H1 (cell line): ENCODE measurements at regions not wholly inside any gene's neighbourhood (a gene's known extent, or its start where the extent isn't known, plus 50 kb on each side); places are given as distances from the start of the nearest gene placed in this dataset.

Experiments
- CTCF ChIA-PET: fragments of 300-600 bp; sonication (Branson Sonifier 250); formaldehyde crosslinking; loops from one replicate; lab custom pipeline; 2021; ENCODE audit not compliant: partially characterized antibody; lab: Charles Lee
- POLR2A ChIA-PET: fragments of 300-600 bp; sonication (Branson Sonifier 250); formaldehyde crosslinking; loops from one replicate; lab custom pipeline; 2021; ENCODE audit warnings: inconsistent platforms; ENCODE audit not compliant: partially characterized antibody; lab: Charles Lee
- DNase-seq, 2 experiments: peaks; one replicate each; pipeline versions ENCODE4 v3.0.0 to v3.0.0-alpha.2; 2010 to 2022; ENCODE audit warnings: low spot score in 2 of 2, low read depth in 1 of 2, mixed read lengths in 1 of 2
- FAIRE-seq: peaks from 2 replicates; lab custom pipeline; 2011; peaks lifted over from hg19 to GRCh38; lab: Jason Lieb, UNC
- H2AFZ ChIP-seq: 2 replicates; pipeline ENCODE4 v1.8.1; 2012; ENCODE audit warnings: low read length, inconsistent platforms
- H2AK5ac ChIP-seq: 2 replicates; pipeline ENCODE4 v1.6.1; 2013; ENCODE audit warnings: low read depth, low read length
- H2BK120ac ChIP-seq: replicated peaks from 2 replicates; pipeline ENCODE3; 2013; ENCODE audit warnings: low read depth, low read length, inconsistent platforms
- H2BK12ac ChIP-seq: 2 replicates; pipeline ENCODE4 v1.6.1; 2013; ENCODE audit warnings: low read depth, low read length
- H2BK15ac ChIP-seq: 2 replicates; pipeline ENCODE4 v1.6.1; 2013; ENCODE audit warnings: low read length
- H2BK20ac ChIP-seq: 2 replicates; pipeline ENCODE4 v1.6.1; 2013; ENCODE audit warnings: low read length
- H2BK5ac ChIP-seq: 2 replicates; pipeline ENCODE4 v1.6.1; 2013; ENCODE audit warnings: low read depth, low read length
- H3K14ac ChIP-seq: 2 replicates; pipeline ENCODE4 v1.6.1; 2013; ENCODE audit warnings: inconsistent platforms; ENCODE audit not compliant: insufficient read length
- H3K18ac ChIP-seq: 2 replicates; pipeline ENCODE4 v1.6.1; 2013; ENCODE audit warnings: low read length; ENCODE audit errors: extremely low read depth
- H3K23ac ChIP-seq: 2 replicates; pipeline ENCODE4 v1.6.1; 2013; ENCODE audit warnings: inconsistent platforms; ENCODE audit not compliant: insufficient read length
- H3K23me2 ChIP-seq: 2 replicates; pipeline ENCODE4 v1.6.1; 2013; ENCODE audit warnings: low read depth, low read length
- H3K27ac ChIP-seq: 2 replicates; pipeline ENCODE4 v1.6.1; 2011; ENCODE audit warnings: low read depth, low read length, inconsistent platforms
- H3K27me3 ChIP-seq, 4 experiments: replicated peaks in 1 of 4; 1 replicate in 1 of 4; 2 replicates in 3 of 4; pipeline versions ENCODE4 v1.6.1 to v1.8.1; 2011 to 2013; ENCODE audit warnings: low read length in 3 of 4, mild to moderate bottlenecking in 3 of 4, inconsistent platforms in 2 of 4, mixed read lengths in 2 of 4, moderate library complexity in 1 of 4; ENCODE audit not compliant: control insufficient read depth in 3 of 4, insufficient read depth in 3 of 4; ENCODE audit errors: extremely low read depth in 1 of 4
- H3K36me3 ChIP-seq, 4 experiments: 2 replicates each; pipeline versions ENCODE4 v1.6.1 to v1.8.1; 2011 to 2013; ENCODE audit warnings: mild to moderate bottlenecking in 4 of 4, low read length in 3 of 4, moderate library complexity in 2 of 4, control low read depth in 1 of 4, inconsistent platforms in 1 of 4; ENCODE audit not compliant: insufficient read depth in 4 of 4, control insufficient read depth in 2 of 4
- H3K4ac ChIP-seq: replicated peaks from 2 replicates; pipeline ENCODE3; 2013; ENCODE audit warnings: low read length, low read depth, mixed read lengths, inconsistent platforms; ENCODE audit not compliant: insufficient read length
- H3K4me1 ChIP-seq, 4 experiments: replicated peaks in 1 of 4; 1 replicate in 1 of 4; 2 replicates in 3 of 4; pipeline versions ENCODE4 v1.6.1 to v1.8.1; 2011 to 2013; ENCODE audit warnings: low read length in 3 of 4, inconsistent platforms in 2 of 4, mixed read lengths in 1 of 4; ENCODE audit not compliant: insufficient read depth in 4 of 4, control insufficient read depth in 3 of 4
- H3K4me2 ChIP-seq, 2 experiments: 2 replicates each; pipeline versions ENCODE4 v1.6.1 to v1.8.1; 2011 to 2013; ENCODE audit warnings: low read depth in 2 of 2, low read length in 2 of 2, control low read depth in 1 of 2, inconsistent platforms in 1 of 2, mild to moderate bottlenecking in 1 of 2; ENCODE audit not compliant: insufficient read depth in 1 of 2
- H3K4me3 ChIP-seq, 4 experiments: fragments of 200-600, 300-600 bp in 1 of 4; sonication (generic), shearing (Covaris generic), sonication (Bioruptor Twin) in 1 of 4; 2 replicates each; pipeline versions ENCODE4 v1.5.1 to v1.8.1; 2011 to 2016; ENCODE audit warnings: low read length in 4 of 4, low read depth in 3 of 4, control low read depth in 2 of 4, inconsistent platforms in 2 of 4, mild to moderate bottlenecking in 2 of 4, mixed read lengths in 1 of 4, moderate library complexity in 1 of 4; ENCODE audit not compliant: insufficient read depth in 2 of 4; ENCODE audit errors: extremely low read depth in 1 of 4
- H3K56ac ChIP-seq: replicated peaks from 2 replicates; pipeline ENCODE3; 2013; ENCODE audit warnings: low read depth, mild to moderate bottlenecking, mixed read lengths, low read length, inconsistent platforms; ENCODE audit not compliant: insufficient read length
- H3K79me1 ChIP-seq: 2 replicates; pipeline ENCODE4 v1.6.1; 2013; ENCODE audit warnings: low read depth, low read length, control low read depth
- H3K79me2 ChIP-seq, 2 experiments: 2 replicates each; pipeline versions ENCODE4 v1.6.1 to v1.8.1; 2012 to 2013; ENCODE audit warnings: low read length in 2 of 2, mild to moderate bottlenecking in 2 of 2, inconsistent platforms in 1 of 2; ENCODE audit not compliant: insufficient read depth in 2 of 2, control insufficient read depth in 1 of 2
- H3K9ac ChIP-seq, 4 experiments: replicated peaks in 1 of 4; 1 replicate in 1 of 4; 2 replicates in 3 of 4; pipeline versions ENCODE4 v1.6.1 to v1.8.1; 2011 to 2013; ENCODE audit warnings: low read depth in 3 of 4, low read length in 3 of 4, control low read depth in 2 of 4, mild to moderate bottlenecking in 2 of 4, moderate library complexity in 2 of 4, inconsistent platforms in 1 of 4; ENCODE audit errors: extremely low read depth in 1 of 4
- H3K9me3 ChIP-seq, 2 experiments: 2 replicates each; pipeline versions ENCODE4 v1.6.1 to v1.8.1; 2012 to 2013; ENCODE audit warnings: mild to moderate bottlenecking in 2 of 2, moderate library complexity in 2 of 2, control low read depth in 1 of 2, inconsistent platforms in 1 of 2, low read depth in 1 of 2, low read length in 1 of 2, mixed read lengths in 1 of 2; ENCODE audit not compliant: insufficient read depth in 2 of 2
- H4K20me1 ChIP-seq, 2 experiments: replicated peaks in 1 of 2; 2 replicates each; pipeline versions ENCODE3 to v1.8.1; 2011 to 2013; ENCODE audit warnings: inconsistent platforms in 2 of 2, low read length in 2 of 2, mild to moderate bottlenecking in 1 of 2; ENCODE audit not compliant: insufficient read depth in 2 of 2, control insufficient read depth in 1 of 2
- H4K5ac ChIP-seq: 2 replicates; pipeline ENCODE4 v1.6.1; 2013; ENCODE audit warnings: low read length, low read depth, mixed read lengths, inconsistent platforms; ENCODE audit not compliant: insufficient read length
- H4K8ac ChIP-seq: 2 replicates; pipeline ENCODE4 v1.8.0; 2013; ENCODE audit warnings: mild to moderate bottlenecking, moderate library complexity, low read length, inconsistent platforms; ENCODE audit not compliant: insufficient read depth; ENCODE audit errors: extremely low read depth
- H4K91ac ChIP-seq: replicated peaks from 2 replicates; pipeline ENCODE3; 2013; ENCODE audit warnings: low read length, mixed read lengths, inconsistent platforms; ENCODE audit not compliant: insufficient read length
- BCL11A ChIP-seq, 2 experiments: IDR thresholded peaks; one replicate each; pipeline ENCODE4 v1.6.1; 2011; ENCODE audit warnings: low read depth in 2 of 2, low read length in 2 of 2, mild to moderate bottlenecking in 2 of 2
- FOSL1 ChIP-seq: IDR thresholded peaks from 2 replicates; pipeline ENCODE4 v1.6.1; 2011; ENCODE audit warnings: mild to moderate bottlenecking, low read depth, low read length, moderate library complexity; ENCODE audit not compliant: insufficient read depth
- KDM4A ChIP-seq: IDR thresholded peaks from one replicate; pipeline ENCODE4 v1.7.1; 2012; ENCODE audit warnings: low read depth, mild to moderate bottlenecking, moderate library complexity, low read length, inconsistent platforms; ENCODE audit not compliant: severe bottlenecking
- KDM5A ChIP-seq: fragments of 200-600 bp; IDR thresholded peaks from 2 replicates; pipeline ENCODE4 v1.7.1; 2012; ENCODE audit warnings: mild to moderate bottlenecking, low read length, inconsistent platforms, mixed read lengths
- NANOG ChIP-seq: IDR thresholded peaks from 2 replicates; pipeline ENCODE4 v1.6.1; 2011; ENCODE audit warnings: low read length, low read depth, mild to moderate bottlenecking, inconsistent platforms; ENCODE audit not compliant: insufficient read depth, poor library complexity, severe bottlenecking
- RFX5 ChIP-seq: IDR thresholded peaks from 2 replicates; pipeline ENCODE4 v1.6.1; 2011; ENCODE audit warnings: low read depth, low read length, improper control_type of control experiment, borderline replicate concordance
- SIX5 ChIP-seq: IDR thresholded peaks from 2 replicates; pipeline ENCODE4 v1.6.1; 2011; ENCODE audit warnings: mild to moderate bottlenecking, low read depth, low read length
- SP4 ChIP-seq: IDR thresholded peaks from 2 replicates; pipeline ENCODE4 v1.6.1; 2012; ENCODE audit warnings: low read length, inconsistent platforms
- TAF7 ChIP-seq: optimal IDR thresholded peaks from 2 replicates; pipeline ENCODE3; 2011; ENCODE audit warnings: low read depth, mild to moderate bottlenecking, inconsistent platforms, low read length, moderate library complexity, borderline replicate concordance
- WGBS, 2 experiments: shearing (Covaris generic) in 1 of 2; methylation state at CpG; one replicate each; pipeline versions ENCODE4 v1.1.6 to v1.1.7; 2013 to 2015; ENCODE audit warnings: low lambda C conversion rate in 2 of 2, mixed read lengths in 2 of 2, inconsistent platforms in 1 of 2, low coverage in 1 of 2, missing lambda C conversion rate in 1 of 2; ENCODE audit not compliant: insufficient replicate concordance in 2 of 2, insufficient coverage in 1 of 2, insufficient read length in 1 of 2; ENCODE audit errors: extremely low coverage in 1 of 2, missing lambda C conversion rate in 1 of 2; 5-methylcytosine and 5-hydroxymethylcytosine counted together

DNA sequence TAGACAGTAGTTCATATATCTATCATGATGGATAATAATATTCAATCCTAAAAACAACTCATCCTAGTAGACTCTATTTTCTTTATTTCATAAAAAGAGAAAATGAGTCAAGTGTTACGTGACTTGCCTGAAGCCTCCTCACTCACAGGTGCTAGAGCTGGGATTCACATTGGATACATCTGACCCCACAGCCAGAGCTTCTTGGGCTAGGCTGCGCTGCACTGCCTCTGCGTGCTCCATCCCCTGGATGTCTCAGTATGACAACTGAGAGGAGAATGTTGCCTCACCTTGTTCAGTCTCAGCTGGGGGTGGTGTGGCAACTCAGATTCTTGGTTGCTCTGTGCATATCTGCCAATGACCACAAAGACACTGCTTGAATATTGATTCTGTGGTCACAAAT lies 286.6 kb downstream of the LIG4 start:
- no peak overlapping the region for H3K27ac ChIP-seq
- H3K36me3 ChIP-seq: no peaks in the 10 kb centered on the region
- no peak overlapping the region for H4K5ac ChIP-seq
- H2AK5ac ChIP-seq: no peak overlapping the region
- H2BK5ac ChIP-seq: no peak overlapping the region
- H3K4ac ChIP-seq: no peak overlapping the region
- FAIRE-seq (no peak), DNase-seq (no peak)
- no peak overlapping the region for H3K14ac ChIP-seq
- no peak overlapping the region for H4K91ac ChIP-seq
- no peak overlapping the region for H3K18ac ChIP-seq
- ChIA-PET CTCF (interaction anchor here (0.7 kb wide), 1 partner anchor 13 kb away, joined by 3 read pairs; no protein-coding TSS in a partner anchor), POLR2A (no interaction called here)
- no peaks in the 10 kb centered on the region for H3K4me1 ChIP-seq
- H2BK120ac ChIP-seq: no peak overlapping the region
- no peak overlapping the region for H2BK12ac ChIP-seq
- H4K20me1 ChIP-seq: no peaks in the 10 kb centered on the region
- no peak overlapping the region for H3K23ac ChIP-seq
- H2BK20ac ChIP-seq: no peak overlapping the region
- H3K9me3 ChIP-seq: no peaks in the 10 kb centered on the region
- no peak overlapping the region for H2AFZ ChIP-seq
- H3K23me2 ChIP-seq: no peaks in the 10 kb centered on the region
- H3K56ac ChIP-seq: no peak overlapping the region
- no peak overlapping the region for H3K4me3 ChIP-seq
- H2BK15ac ChIP-seq: no peak overlapping the region; the same call in 1 of the 2 replicates
- H4K8ac ChIP-seq: no peak overlapping the region
- H3K79me1 ChIP-seq: no peaks in the 10 kb centered on the region
- H3K4me2 ChIP-seq: no peak overlapping the region
- 96% methylated on average over 3 of the region's 3 CpGs; no CpG with 5 or more reads in 1 of the 2 experiments for WGBS, 2 experiments
- H3K9ac ChIP-seq: no peak overlapping the region
- peaks cover 0 to 1% (median 0%) of the 10 kb centered on the region in 4 experiments; a peak in 1 of 7 replicates for H3K27me3 ChIP-seq
- H3K79me2 ChIP-seq: no peaks in the 10 kb centered on the region
- TF ChIP-seq SP4 (no peak), RFX5 (no peak), BCL11A (IDR thresholded peaks at IDR 0.05; ENCODE audit: low read depth in 2 of 2, low read length in 2 of 2) (no peak), NANOG (no peak), KDM4A (no peak), TAF7 (no peak), SIX5 (no peak), KDM5A (no peak), FOSL1 (no peak)
